ENCODE measurements at regions not wholly inside any gene's neighbourhood (a gene's known extent, or its start where the extent isn't known, plus 50 kb on each side); places are given as distances from the start of the nearest gene placed in this dataset.

GRCh38 chr9:87306006-87306405 lies 191.7 kb upstream of the DAPK1 start:
- TF ChIP-seq POLR2A (IDR thresholded peaks at IDR 0.05): no peak
- no peak for TF ChIP-seq CTCF (IDR thresholded peaks at IDR 0.05)
- TF ChIP-seq EP300 (IDR thresholded peaks at IDR 0.05): no peak

Data from stomach (tissue), 4 donors.